HCT116 (cell line): ENCODE measurements at regions not wholly inside any gene's neighbourhood (a gene's known extent, or its start where the extent isn't known, plus 50 kb on each side); places are given as distances from the start of the nearest gene placed in this dataset.
A peak's percentile ranks its signal among the peaks of the same experiment; 100 is the strongest.

Experiments used
- POLR2A ChIP-seq: IDR thresholded peaks from 2 replicates; pipeline ENCODE4 v1.7.0; 2011; ENCODE audit warnings: borderline replicate concordance; ENCODE audit not compliant: insufficient read depth, insufficient read length; ENCODE audit errors: extremely low read depth
- RAD21 ChIP-seq: IDR thresholded peaks from 2 replicates; pipeline ENCODE4 v1.6.1; 2012; ENCODE audit warnings: low read depth, mild to moderate bottlenecking
- TF ChIP-seq, protein P1 (sequence below), 3 experiments: fragments of 200-600 bp in 1 of 3; sonication (generic) in 1 of 3; IDR thresholded peaks in 2 of 3; conservative IDR thresholded peaks in 1 of 3; 2 replicates each; pipeline ENCODE4 v1.5.1; 2012 to 2017; ENCODE audit warnings: low read depth in 2 of 3, low read length in 2 of 3, antibody characterized with exemption in 1 of 3, borderline replicate concordance in 1 of 3, control low read depth in 1 of 3, mild to moderate bottlenecking in 1 of 3, mixed read lengths in 1 of 3, mixed run types in 1 of 3, moderate library complexity in 1 of 3; ENCODE audit not compliant: insufficient read depth in 1 of 3

DNA sequence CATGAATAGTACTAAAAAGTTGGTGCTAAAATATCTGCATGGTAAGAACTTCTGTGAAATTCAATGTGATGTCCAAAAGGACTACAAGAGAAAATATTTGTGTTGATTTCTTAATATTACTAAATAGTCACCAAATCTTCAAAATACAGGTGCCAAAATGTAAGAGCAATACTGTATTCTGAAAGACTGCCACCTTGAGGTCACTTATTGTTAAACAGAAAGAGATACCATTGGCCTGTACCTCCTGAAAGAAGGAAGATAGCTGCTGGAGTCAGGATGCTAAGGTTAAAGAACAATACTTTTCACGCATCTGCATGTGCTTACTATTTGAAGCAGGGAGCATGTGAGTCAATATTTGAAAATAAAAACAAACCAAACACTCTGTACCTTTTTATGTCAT lies 72.0 kb upstream of the LSAMP start:
- TF ChIP-seq RAD21 (no peak), POLR2A (no peak)
- TF ChIP-seq, protein P1, sequence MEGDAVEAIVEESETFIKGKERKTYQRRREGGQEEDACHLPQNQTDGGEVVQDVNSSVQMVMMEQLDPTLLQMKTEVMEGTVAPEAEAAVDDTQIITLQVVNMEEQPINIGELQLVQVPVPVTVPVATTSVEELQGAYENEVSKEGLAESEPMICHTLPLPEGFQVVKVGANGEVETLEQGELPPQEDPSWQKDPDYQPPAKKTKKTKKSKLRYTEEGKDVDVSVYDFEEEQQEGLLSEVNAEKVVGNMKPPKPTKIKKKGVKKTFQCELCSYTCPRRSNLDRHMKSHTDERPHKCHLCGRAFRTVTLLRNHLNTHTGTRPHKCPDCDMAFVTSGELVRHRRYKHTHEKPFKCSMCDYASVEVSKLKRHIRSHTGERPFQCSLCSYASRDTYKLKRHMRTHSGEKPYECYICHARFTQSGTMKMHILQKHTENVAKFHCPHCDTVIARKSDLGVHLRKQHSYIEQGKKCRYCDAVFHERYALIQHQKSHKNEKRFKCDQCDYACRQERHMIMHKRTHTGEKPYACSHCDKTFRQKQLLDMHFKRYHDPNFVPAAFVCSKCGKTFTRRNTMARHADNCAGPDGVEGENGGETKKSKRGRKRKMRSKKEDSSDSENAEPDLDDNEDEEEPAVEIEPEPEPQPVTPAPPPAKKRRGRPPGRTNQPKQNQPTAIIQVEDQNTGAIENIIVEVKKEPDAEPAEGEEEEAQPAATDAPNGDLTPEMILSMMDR (IDR thresholded peaks at IDR 0.05 in 2 of 3, conservative IDR thresholded peaks at IDR 0.05 in 1 of 3; ENCODE audit: borderline replicate concordance in 1 of 3, insufficient read depth in 1 of 3, low read depth in 2 of 3, low read length in 2 of 3): peak in 2 of 3 experiments; percentile 32 to 52; a peak in 3 of 6 replicates
